ENCODE measurements at regions not wholly inside any gene's neighbourhood (a gene's known extent, or its start where the extent isn't known, plus 50 kb on each side); places are given as distances from the start of the nearest gene placed in this dataset.
"Not testable (repeated sequence)": the region's sequence is repeated elsewhere in the genome, so short reads cannot be mapped to it uniquely, and the experiment has no call there.

GRCh38 chr4:84147831-84148230 lies 351.3 kb downstream of the NKX6-1 start:
- Histone ChIP-seq H3K4me3 (ENCODE audit: insufficient read depth, low read length, poor library complexity, severe bottlenecking) (no peak overlapping the region), H3K79me2 (ENCODE audit: insufficient read depth, low read length) (no peaks in the 10 kb centered on the region), H3K4me2 (ENCODE audit: low read depth, low read length, poor library complexity, severe bottlenecking) (no peak overlapping the region), H3K36me3 (ENCODE audit: low read length) (no peaks in the 10 kb centered on the region), H4K20me1 (ENCODE audit: low read depth, low read length) (no peaks in the 10 kb centered on the region), H3F3A (ENCODE audit: insufficient read depth) (no peaks in the 10 kb centered on the region), H3K9me2 (replicated peaks; ENCODE audit: insufficient read depth, low read length) (no peaks in the 10 kb centered on the region), H3K27me3 (ENCODE audit: low read length) (no peaks in the 10 kb centered on the region), H3K27ac (ENCODE audit: low read depth, low read length) (no peak overlapping the region), H2AFZ (ENCODE audit: low read depth, low read length, severe bottlenecking) (no peak overlapping the region), H3K9me3 (ENCODE audit: insufficient read depth, low read length) (no peaks in the 10 kb centered on the region), H3K9ac (ENCODE audit: low read length) (no peak overlapping the region)
- TF ChIP-seq EZH2phosphoT487 (conservative IDR thresholded peaks at IDR 0.05; ENCODE audit: low read length) (no peak), CTCF (IDR thresholded peaks at IDR 0.05; ENCODE audit: insufficient read depth, low read length, poor library complexity, severe bottlenecking) (no peak)

DNA sequence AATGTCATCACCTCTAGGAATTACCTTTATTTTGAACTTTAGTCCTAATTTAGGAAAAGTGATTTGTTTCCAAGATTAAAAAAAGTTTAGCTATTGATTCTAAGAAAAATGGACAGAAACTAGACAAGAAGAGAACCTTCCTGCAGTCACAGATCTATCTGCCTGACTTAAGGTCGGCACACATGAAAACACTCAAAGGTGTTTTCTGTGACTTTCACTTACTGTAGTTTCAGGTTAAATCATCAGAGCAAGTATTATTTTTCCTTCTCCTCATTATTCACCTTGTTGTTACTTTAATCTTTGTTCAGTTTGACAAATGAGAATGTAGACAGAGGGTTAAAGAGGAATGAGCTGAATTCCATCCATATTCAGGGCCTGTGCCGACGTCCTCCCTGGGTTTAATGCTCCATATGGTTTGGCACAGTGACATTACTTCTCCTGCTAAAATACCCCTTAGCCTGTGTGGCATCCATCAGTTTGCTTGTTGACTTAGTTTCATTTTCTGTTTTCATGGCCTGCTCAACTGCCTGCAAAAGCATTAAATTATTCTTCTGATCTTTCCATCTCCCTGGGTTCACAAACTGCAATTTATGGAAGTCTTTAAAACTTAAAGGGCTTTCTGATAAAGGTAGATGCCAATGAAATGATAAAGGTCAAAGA lies 352.7 kb downstream of the NKX6-1 start:
- Histone ChIP-seq H3K9me3 (ENCODE audit: insufficient read depth, low read length) (no peaks in the 10 kb centered on the region), H2AFZ (ENCODE audit: low read depth, low read length, severe bottlenecking) (no peak overlapping the region), H4K20me1 (ENCODE audit: low read depth, low read length) (no peaks in the 10 kb centered on the region), H3K9me2 (replicated peaks; ENCODE audit: insufficient read depth, low read length) (no peaks in the 10 kb centered on the region), H3K4me3 (ENCODE audit: insufficient read depth, low read length, poor library complexity, severe bottlenecking) (no peak overlapping the region), H3K9ac (ENCODE audit: low read length) (no peak overlapping the region), H3K27ac (ENCODE audit: low read depth, low read length) (no peak overlapping the region), H3F3A (ENCODE audit: insufficient read depth) (no peaks in the 10 kb centered on the region), H3K36me3 (ENCODE audit: low read length) (no peaks in the 10 kb centered on the region), H3K4me2 (ENCODE audit: low read depth, low read length, poor library complexity, severe bottlenecking) (no peak overlapping the region), H3K27me3 (ENCODE audit: low read length) (no peaks in the 10 kb centered on the region), H3K79me2 (ENCODE audit: insufficient read depth, low read length) (no peaks in the 10 kb centered on the region)
- TF ChIP-seq EZH2phosphoT487 (conservative IDR thresholded peaks at IDR 0.05; ENCODE audit: low read length) (no peak), CTCF (IDR thresholded peaks at IDR 0.05; ENCODE audit: insufficient read depth, low read length, poor library complexity, severe bottlenecking) (no peak)

DNA sequence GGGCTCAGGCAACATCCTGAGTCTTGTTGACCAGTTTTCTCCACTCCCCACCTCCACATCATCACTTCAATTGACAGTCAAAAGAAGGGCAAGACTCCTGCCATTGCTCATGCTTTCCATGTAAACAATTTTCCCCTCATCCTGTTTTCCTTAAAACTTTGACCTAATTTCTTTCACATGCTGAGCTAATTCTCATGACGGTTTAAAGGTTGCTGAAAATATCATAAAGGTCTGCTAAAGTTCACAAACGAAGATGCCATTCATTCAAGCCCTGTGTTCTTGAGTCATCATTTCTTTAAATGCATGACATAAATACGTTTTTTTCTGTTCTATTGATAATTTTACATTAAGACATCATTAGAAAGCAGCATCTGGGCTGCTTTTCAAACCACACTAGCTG lies 353.9 kb downstream of the NKX6-1 start:
- Histone ChIP-seq H3K27ac (ENCODE audit: low read depth, low read length) (no peak overlapping the region), H2AFZ (ENCODE audit: low read depth, low read length, severe bottlenecking) (no peak overlapping the region), H3F3A (ENCODE audit: insufficient read depth) (no peaks in the 10 kb centered on the region), H3K4me3 (ENCODE audit: insufficient read depth, low read length, poor library complexity, severe bottlenecking) (no peak overlapping the region), H3K9me3 (ENCODE audit: insufficient read depth, low read length) (no peaks in the 10 kb centered on the region), H3K36me3 (ENCODE audit: low read length) (no peaks in the 10 kb centered on the region), H3K4me2 (ENCODE audit: low read depth, low read length, poor library complexity, severe bottlenecking) (no peak overlapping the region), H3K9ac (ENCODE audit: low read length) (no peak overlapping the region), H3K27me3 (ENCODE audit: low read length) (no peaks in the 10 kb centered on the region), H4K20me1 (ENCODE audit: low read depth, low read length) (no peaks in the 10 kb centered on the region), H3K9me2 (replicated peaks; ENCODE audit: insufficient read depth, low read length) (no peaks in the 10 kb centered on the region), H3K79me2 (ENCODE audit: insufficient read depth, low read length) (no peaks in the 10 kb centered on the region)
- TF ChIP-seq CTCF (IDR thresholded peaks at IDR 0.05; ENCODE audit: insufficient read depth, low read length, poor library complexity, severe bottlenecking) (no peak), EZH2phosphoT487 (conservative IDR thresholded peaks at IDR 0.05; ENCODE audit: low read length) (no peak)

DNA sequence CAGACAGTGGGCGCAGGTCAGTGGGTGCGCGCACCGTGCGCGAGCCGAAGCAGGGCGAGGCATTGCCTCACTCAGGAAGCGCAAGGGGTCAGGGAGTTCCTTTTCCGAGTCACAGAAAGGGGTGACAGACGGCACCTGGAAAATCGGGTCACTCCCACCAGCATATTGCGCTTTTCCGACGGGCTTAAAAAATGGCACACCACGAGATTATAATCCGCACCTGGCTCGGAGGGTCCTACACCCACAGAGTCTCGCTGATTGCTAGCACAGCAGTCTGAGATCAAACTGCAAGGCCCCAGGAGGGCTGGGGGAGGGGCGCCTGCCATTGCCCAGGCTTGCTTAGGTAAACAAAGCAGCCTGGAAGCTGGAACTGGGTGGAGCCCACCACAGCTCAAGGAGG lies 372.2 kb downstream of the NKX6-1 start:
- H3F3A ChIP-seq (ENCODE audit: insufficient read depth); H2AFZ ChIP-seq (ENCODE audit: low read depth, low read length, severe bottlenecking); H3K4me3 ChIP-seq (ENCODE audit: insufficient read depth, low read length, poor library complexity, severe bottlenecking); H3K27ac ChIP-seq (ENCODE audit: low read depth, low read length); H3K9me2 ChIP-seq (replicated peaks; ENCODE audit: insufficient read depth, low read length); H3K79me2 ChIP-seq (ENCODE audit: insufficient read depth, low read length); H4K20me1 ChIP-seq (ENCODE audit: low read depth, low read length); H3K9me3 ChIP-seq (ENCODE audit: insufficient read depth, low read length); H3K27me3 ChIP-seq (ENCODE audit: low read length); H3K4me2 ChIP-seq (ENCODE audit: low read depth, low read length, poor library complexity, severe bottlenecking); H3K9ac ChIP-seq (ENCODE audit: low read length); H3K36me3 ChIP-seq (ENCODE audit: low read length): not testable (repeated sequence)

All from SU-DHL-6 (cell line).